HG02798 (cell line): ENCODE measurements at regions not wholly inside any gene's neighbourhood (a gene's known extent, or its start where the extent isn't known, plus 50 kb on each side); places are given as distances from the start of the nearest gene placed in this dataset.
"Not testable (repeated sequence)": the region's sequence is repeated elsewhere in the genome, so short reads cannot be mapped to it uniquely, and the experiment has no call there.

Source experiments
- ATAC-seq: cut with Tn5 transposase; IDR thresholded peaks from one replicate; pipeline ENCODE4 v1.9.1; 2021; ENCODE audit warnings: mild to moderate bottlenecking; ENCODE audit not compliant: unreplicated experiment, poor library complexity

DNA sequence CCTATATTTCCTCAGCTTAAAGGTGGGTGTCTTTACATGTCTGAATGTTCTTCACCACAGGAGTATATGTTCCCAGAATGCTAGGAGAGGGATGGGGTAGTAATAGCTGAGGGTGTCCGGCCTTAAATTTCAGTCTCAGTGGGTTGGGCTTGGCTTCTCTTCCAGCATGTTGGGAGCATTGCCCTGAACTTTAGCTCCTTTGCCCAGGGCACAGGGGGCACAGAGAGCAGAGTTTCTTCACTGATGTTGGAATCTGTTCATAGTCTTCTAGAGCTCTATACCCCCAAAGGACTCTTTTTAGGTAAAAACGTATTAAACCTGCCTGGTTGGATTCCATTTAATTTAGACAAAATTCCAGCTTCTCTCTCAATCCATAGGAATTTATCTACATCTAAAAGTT is 154.4 kb upstream of the GCFC2 start:
- ATAC-seq: no peak

DNA sequence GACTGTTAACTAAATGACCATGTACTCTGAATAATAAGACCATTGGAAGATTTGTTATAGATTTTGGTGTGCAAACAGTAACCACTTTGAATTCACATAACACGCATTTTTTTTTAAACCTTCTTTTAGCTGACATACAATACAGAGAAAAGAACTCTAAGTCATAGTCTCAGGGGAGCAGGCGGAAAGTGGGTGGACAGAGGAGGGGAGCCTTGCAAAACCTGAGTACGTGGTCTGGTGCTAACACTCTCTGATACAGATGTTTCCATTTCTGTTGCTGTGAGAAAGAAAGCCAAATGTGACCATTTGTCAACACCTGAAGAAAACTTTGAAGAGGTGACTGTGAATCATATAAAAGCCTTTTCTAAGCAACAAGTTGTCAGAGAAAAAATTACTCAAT is 151.8 kb upstream of the GCFC2 start:
- peak; percentile 54 for ATAC-seq

DNA sequence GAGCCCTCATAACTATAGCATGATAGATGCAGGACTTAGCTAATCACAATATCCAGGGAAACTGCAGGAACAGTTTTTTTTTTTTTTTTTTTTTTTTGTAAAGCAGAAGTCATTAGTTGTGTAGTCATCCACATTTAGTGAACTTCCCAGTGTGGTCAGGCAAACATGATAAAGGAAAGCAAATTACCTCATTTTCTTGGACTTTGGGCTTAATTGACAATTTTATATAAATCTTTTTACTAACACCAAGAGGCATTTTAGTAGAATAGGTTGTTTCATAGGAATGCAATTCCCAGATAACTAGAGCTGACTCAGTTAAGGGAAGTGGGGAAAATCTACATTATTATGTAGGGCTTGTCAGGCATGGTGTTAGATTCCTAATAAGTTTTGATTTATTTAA is 142.7 kb upstream of the GCFC2 start:
- no peak for ATAC-seq

DNA sequence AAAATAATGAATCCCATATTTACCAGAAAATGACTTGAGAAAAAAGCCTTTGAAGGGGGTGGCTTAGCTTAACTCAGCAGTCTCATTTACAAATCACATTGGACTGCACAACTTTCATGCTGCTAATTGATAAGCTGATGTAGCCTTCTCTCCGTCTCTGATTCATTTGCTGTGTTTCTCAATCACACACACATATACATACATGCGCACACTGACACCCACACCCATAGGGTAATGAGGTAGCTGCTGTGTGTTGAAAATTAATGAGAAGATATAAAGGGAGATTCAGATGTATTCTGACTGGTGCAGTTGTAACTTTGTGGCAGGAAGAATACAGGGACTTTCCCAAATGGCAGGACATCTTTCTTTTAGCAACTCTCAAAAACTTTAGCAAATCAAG is 141.9 kb upstream of the GCFC2 start:
- no peak for ATAC-seq

DNA sequence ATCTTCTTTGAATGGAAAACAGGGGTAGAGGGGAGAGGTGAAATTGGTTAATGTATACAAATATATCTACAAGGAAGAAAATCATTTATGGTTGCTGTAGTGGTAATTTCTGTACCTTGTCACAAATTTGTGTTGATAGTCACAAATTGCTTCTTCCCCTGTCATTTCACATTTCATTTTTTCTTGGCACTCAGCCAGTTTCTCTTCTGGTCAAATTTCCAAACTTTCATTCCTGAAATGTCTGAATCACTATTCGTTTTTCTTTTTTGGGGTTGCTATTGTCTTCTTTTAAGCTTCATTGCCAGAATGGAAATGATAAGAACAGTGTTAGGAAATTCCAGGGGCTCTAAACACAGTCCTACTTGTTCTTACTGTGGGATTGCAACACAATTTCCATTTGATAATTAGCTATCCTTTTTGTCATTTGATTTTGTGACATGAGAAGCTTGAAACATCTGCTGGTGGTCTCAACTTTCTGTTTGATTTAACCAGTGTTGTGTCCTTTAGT is 136.0 kb upstream of the GCFC2 start:
- ATAC-seq: no peak

DNA sequence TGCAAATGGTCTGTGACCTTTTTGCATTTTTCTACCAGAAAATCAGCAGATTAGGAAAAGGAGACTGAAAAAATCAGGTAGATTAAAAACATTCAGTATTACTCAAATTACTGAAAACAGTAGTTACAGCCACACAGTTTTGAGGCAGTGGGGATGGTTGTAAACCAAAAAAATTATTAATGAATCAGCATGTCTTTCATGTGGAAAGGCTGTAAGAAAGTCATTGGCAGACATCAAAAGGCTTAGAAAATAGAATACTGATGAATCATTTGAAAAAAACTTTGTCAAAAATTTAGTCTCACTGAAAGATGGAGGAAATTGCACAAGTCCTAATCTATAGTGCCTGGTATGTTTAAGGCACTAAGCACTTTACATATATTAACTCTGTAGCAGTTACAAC is 133.9 kb upstream of the GCFC2 start:
- ATAC-seq: peak; percentile 59

DNA sequence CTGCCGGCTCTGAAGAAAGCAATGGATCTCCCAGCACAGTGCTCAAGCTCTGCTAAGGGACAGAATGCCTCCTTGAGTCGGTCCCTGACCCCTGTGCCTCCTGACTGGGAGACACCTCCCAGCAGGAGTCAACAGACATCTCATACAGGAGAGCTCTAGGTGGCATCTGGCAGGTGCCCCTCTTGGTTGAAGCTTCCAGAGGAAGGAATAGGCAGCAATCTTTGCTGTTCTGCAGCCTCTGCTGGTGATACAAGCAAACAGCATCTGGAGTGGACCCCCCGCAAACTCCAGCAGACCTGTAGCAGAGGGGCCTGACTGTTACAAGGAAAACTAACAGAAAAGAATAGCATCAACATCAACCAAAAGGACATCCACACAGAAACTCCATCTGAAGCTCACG is 123.9 kb upstream of the GCFC2 start:
- not testable (repeated sequence) for ATAC-seq

DNA sequence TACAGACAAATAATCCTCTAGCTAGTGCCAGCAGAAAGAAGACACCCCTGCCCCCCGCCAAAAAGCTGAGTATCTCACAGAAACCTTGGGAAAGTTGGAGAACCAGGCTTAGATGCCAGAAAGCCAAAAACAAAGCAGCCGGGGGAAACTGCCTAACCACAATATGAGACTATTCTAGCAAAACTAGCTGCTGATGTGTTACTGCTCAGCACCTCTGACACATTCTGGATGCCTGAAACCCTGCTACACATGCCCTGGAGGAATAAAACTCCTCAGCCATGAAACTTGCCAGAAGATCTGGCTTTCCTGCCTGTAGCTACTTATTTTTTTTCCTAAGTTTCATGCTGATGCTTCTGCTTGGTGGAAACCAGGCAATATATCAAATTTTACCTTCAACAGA is 122.7 kb upstream of the GCFC2 start:
- no peak for ATAC-seq

DNA sequence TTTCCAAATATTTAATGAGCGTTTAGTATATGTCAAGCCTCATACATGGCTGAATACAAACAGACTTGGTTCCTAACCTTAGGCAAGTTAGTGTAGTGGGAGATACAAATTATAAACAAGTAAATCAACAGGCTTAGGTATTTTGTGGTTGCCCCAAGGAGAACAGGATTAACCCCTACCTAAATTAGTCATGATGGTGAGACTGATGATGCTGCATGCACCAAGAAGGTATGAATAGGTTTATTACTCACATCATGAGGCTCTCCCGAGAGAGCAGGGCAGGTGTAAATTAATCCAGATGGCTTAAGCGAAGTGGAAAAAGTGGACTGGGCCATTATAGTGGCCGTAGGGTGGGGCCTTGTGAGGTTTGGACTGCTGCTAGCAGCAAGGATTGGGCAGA is 118.1 kb upstream of the GCFC2 start:
- ATAC-seq: no peak

DNA sequence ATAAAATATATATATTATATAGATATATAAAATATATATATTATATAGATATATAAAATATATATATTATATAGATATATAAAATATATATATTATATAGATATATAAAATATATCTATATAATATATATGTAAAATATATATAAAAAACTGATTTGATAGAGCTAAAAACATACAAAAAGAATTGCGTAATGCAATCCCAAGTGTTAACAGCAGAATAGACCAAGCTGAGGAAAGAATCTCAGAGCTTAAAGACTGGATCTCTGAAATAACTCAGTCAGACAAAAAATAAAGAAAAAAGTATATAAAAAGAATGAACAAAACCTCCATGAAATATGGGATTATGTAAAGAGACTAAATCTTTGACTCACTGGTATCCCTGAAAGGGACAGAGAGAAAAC is 112.8 kb upstream of the GCFC2 start:
- not testable (repeated sequence) for ATAC-seq

DNA sequence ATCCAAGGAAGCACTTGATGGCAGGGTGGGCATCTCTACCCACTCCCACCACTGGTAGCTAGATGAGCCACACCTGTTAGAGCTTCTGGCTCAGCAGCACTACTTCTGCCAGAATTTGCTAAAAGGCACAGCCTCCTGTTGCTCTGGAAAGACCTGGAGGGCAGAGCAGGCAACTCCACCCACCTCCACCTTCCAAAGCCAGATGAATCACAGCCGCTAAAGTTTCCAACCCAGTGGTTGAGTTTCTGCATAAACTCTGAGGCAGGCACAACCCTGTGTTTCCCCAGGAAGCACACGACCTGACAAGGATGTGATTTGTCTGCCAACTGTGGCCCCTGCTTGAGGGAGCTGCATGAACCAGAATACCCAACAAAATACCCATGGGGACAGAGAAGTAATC is 111.6 kb upstream of the GCFC2 start:
- no peak for ATAC-seq

DNA sequence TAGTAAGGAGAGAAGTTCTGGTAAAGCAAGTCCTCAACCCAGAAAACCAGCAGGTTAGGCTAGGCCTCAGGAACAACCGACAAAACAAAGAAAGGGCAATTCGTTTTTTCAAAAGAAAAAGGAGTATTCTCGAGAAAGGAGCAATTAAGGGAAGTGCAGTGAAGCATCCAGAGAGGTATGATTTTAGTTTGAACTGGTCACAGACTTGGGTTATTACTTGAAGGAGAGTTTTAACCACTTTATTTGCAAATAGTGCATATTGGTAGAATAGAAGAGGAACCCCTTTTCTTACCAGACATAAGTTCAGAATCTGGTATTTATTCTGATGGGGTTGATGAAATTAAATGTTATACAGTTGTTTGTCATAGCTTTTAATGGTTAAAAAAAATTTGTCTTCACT is 110.0 kb upstream of the GCFC2 start:
- no peak for ATAC-seq

DNA sequence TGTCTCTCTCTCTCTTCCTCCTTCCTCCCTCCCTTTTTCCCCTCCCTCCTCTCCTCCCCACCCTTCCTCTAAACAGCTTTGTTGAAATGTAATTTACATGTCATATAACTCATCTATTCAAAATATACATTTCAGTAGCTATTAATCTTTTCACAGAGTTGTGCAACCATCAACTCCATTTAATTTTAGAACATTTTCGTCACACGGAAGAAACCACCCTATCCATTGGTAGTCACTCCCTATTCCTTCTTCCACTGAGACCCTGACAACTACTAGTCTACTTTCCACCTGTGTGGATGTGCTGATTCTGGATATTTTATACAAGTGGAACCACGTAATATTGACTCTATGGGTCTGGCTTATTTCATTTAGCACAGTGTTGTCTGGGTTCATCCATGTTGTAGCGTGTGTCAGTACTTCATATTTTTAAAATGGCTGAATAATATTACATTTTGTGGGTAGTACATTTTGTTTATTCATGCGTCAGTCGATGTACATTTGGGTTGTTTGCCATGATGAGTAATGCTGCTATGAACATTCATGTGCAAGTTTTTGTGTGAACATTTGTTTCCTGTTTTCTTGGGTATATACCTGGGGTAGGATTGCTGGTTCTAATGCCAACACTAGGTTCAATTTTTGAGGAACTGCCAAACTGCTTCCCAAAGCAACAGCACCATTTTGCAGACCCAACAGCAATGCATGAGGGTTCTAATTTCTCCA is 100.1 kb upstream of the GCFC2 start:
- ATAC-seq: no peak

DNA sequence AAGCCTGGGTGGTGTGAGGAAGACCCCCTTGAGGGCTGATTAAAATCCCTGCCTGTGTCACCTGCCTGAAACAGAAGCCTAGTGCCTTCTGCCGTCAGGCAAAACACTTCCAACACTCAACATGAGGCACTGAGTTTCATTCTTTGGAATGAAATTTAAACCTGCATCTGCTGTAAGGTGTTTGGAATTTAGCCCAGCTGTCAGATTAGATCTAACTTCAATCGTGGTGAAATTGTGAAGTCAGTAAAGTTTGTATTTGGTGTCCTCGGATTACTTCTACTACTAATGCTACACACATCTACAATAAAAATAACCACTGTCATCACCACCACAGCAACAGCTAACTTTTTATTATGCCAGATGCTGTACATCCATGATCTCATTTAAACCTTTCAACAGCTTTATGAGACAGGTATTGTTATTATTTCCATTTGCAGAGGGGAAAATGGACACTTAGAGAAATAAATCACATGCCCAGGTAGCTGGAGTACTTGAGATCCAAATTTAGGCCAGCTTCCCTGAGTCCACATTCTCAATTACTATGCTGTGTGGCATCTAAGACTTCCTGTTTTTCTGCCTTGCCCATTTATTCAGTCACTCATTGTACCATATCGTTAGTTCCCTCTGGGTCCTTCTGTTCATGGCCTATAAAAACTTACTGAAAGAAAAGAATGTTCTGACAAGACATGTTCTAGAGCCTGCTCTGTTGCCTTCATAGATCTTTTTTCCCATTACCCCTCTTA is 98.2 kb upstream of the GCFC2 start:
- no peak for ATAC-seq

DNA sequence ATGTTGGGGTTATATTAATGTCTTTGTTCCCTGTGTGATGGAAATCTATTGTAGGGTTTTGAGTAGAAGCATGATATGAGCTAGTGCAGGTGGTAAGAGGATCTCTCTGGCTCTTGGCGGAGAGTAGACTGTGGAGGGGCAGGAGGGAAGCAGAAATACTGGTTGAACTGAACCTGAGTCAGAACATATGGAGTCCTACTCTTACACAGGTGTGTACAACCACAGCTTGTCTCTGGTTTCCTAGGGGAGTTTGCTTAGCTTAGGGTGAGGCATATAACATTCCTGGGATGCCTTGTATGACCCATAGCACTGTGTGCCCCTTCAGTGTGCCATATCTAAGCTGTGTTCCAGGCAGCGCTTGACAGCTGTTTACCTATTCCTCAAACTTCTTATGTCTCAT is 97.3 kb upstream of the GCFC2 start:
- ATAC-seq: no peak

DNA sequence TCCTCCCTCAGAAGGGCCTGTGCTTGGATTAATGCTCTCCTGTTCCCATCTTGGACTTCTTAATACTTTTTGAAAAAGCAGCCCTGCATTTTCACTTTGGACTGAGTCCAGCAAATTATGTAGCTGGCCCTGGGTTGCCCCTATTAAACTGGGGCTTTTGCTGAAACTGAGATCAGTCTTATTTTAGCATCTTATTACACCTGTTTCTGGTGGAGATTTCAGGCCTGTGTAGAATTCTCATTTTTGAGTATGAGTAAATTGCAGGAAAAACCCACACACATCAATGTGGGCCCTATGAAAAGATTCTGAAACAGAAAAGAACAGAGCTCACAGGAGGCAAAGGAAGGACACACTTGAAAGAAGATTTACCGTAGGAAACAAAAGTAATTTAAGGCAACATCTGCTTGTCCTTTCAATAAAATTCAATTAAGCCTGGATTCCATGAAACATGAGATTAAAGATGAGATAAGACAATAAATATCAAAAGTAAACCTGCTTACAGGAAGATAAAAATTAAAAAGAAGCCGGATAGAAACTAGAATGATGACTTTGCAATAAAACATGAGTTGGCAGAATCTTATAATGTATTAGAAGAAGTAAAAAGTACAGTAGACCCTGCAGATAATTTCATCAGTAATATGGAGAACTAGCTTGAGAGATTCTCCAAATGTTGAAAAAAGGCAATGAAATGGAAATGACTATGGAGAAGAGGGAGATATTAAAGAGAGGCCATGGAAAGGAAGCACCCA is 90.7 kb upstream of the GCFC2 start:
- peak; percentile 42 for ATAC-seq

DNA sequence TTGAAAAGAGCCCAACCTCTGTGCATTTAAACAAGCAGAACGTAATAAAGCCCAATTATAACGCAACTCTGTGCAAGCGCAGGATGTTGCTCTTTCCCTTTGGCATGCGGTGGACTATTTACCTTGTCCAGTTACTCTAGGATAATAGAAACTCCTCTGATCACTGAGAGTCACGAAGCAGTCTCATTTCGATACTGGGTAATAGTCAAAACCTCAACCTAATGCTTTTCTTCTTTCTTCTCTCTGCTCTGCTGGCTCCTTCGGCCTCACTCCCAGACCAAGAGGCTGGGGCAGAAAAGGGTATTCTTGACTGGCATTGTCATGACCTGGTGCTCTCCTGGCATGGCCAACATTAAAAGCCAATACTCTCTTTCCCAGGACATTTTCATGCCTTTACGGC is 89.7 kb upstream of the GCFC2 start:
- ATAC-seq: peak; percentile 75

DNA sequence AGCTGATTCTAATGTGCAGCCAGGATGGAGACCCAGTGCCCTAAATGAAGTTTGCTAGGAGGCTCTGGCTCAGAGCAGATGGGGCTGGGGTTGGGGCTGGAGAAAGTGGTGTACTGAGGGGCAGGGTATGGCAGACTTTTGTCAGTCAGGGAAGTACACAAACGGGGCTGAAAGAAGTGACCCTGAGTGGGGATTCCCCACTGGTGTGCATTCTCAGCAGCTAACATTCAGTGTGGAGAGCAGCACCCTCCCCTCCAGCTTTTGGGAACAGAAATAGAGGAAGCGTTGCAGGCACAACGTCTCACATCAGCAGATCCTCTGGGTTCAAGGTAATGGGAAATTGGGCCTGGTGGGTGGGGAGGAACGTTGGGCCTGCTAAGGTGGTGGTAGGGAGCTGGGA is 89.1 kb upstream of the GCFC2 start:
- ATAC-seq: peak; percentile 61

DNA sequence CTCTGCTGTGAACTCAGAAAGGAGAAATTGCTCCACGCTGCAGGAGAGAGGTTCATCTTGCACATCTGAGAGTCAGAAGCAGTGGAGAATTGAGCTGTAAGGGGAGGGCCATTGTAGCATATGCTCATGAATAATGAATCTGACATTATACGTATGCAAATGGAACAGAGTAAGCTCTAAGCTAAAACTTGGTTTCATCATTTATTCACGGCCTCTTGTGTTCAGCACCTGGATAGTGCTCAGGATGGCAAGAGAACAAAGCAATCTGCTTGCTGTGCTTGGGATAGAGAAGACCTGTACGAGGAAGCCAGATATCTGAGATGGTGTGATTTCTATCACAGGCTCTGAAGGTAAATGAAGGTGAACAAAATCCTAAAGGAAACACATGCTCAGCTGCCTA is 87.9 kb upstream of the GCFC2 start:
- ATAC-seq: no peak

DNA sequence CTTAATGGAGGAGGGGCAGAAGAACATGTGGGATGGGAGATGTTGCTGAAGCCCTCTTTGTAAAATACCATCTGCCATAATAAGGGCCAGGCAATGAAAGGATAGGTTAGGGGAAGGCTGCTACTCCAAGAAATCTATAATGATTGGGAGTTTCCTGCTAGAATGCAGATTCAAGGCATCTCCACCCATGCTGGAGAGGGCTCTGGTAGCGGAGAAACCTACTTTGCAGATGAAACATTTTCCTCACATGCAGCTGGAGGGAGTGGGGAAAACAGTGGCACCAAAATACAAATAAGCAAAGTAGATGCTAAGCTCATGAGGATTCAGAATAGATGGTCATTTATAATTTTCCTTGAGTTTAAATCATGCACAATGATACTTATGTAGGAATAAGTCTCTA is 82.3 kb upstream of the GCFC2 start:
- ATAC-seq: no peak

DNA sequence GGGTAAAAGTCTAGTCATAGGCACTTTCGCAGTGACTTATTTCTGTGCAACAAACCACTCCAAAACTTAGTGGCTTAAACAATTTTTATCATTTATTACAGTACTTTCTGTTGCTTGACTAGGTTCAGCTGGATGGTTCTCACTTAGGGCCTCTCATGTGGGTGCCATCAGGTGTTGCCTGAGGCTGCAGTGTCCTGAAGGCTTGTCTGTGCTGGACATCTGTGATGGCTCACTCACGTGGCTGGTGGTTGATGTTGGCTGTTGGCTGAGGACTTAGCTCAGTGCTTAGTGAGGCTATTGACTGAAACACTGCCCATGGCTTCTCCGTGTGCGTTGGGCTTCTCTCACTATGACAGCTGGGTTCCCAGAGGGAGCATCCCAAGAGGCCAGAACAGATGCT is 81.4 kb upstream of the GCFC2 start:
- ATAC-seq: no peak
